WTC11 (cell line): ENCODE measurements at regions not wholly inside any gene's neighbourhood (a gene's known extent, or its start where the extent isn't known, plus 50 kb on each side); places are given as distances from the start of the nearest gene placed in this dataset.

Experiments used
- ATAC-seq: fragments of 200-7000 bp; cut with Tn5 transposase; 2 replicates; pipeline ENCODE4 v1.10.0; 2021; ENCODE audit warnings: mild to moderate bottlenecking, moderate library complexity
- CTCF ChIA-PET: fragments of 300-600 bp; sonication (Branson Sonifier 250); formaldehyde crosslinking; loops from one replicate; lab custom pipeline; 2021; ENCODE audit warnings: antibody characterized with exemption; lab: Charles Lee
- POLR2A ChIA-PET: fragments of 350-600 bp; sonication (Branson Sonifier 250); formaldehyde crosslinking; loops from one replicate; lab custom pipeline; 2021; ENCODE audit warnings: antibody characterized with exemption; lab: Charles Lee
- DNase-seq: peaks from one replicate; pipeline ENCODE4 v3.0.0; 2021; ENCODE audit warnings: low spot score
- H3K27ac Mint-ChIP-seq: 2 replicates; pipeline ENCODE4 v1.8.0; 2021; ENCODE audit warnings: mixed read lengths
- H3K27me3 Mint-ChIP-seq: 2 replicates; pipeline ENCODE4 v1.8.0; 2021; ENCODE audit warnings: low read depth, mild to moderate bottlenecking, moderate library complexity, mixed read lengths
- H3K36me3 Mint-ChIP-seq: 2 replicates; pipeline ENCODE4 v1.8.0; 2021; ENCODE audit warnings: mixed read lengths
- H3K4me1 Mint-ChIP-seq: 2 replicates; pipeline ENCODE4 v1.8.0; 2022; ENCODE audit warnings: mixed read lengths
- H3K4me3 Mint-ChIP-seq: 2 replicates; pipeline ENCODE4 v1.8.0; 2021; ENCODE audit warnings: mild to moderate bottlenecking, moderate library complexity, mixed read lengths
- H3K9me3 Mint-ChIP-seq: 2 replicates; pipeline ENCODE4 v1.8.0; 2021; ENCODE audit warnings: mixed read lengths
- ATF6 ChIP-seq: sonication (generic); formaldehyde crosslinking; IDR thresholded peaks from 2 replicates; pipeline ENCODE4 v1.8.1; 2023; ENCODE audit warnings: mild to moderate bottlenecking, missing genetic modification reagents
- CREB1 ChIP-seq: sonication (generic); formaldehyde crosslinking; IDR thresholded peaks from 2 replicates; pipeline ENCODE4 v1.8.0; 2023; ENCODE audit warnings: mild to moderate bottlenecking, missing genetic modification reagents
- CREM ChIP-seq: sonication (generic); formaldehyde crosslinking; IDR thresholded peaks from 2 replicates; pipeline ENCODE4 v1.8.1; 2022; ENCODE audit warnings: mild to moderate bottlenecking, missing genetic modification reagents, moderate library complexity
- EMX1 ChIP-seq: fragments of 250-450 bp; sonication (Bioruptor Pico); IDR thresholded peaks from 2 replicates; pipeline ENCODE4 v1.8.0; 2021; ENCODE audit warnings: mild to moderate bottlenecking
- ETV6 ChIP-seq: sonication (generic); formaldehyde crosslinking; IDR thresholded peaks from 2 replicates; pipeline ENCODE4 v1.8.1; 2022; ENCODE audit warnings: mild to moderate bottlenecking, missing genetic modification reagents
- GTF2I ChIP-seq: fragments of 250-450 bp; sonication (Bioruptor Pico); conservative IDR thresholded peaks from 2 replicates; pipeline ENCODE4 v1.4.0; 2021; ENCODE audit warnings: mild to moderate bottlenecking
- JAZF1 ChIP-seq: fragments of 250-450 bp; sonication (Bioruptor Pico); IDR thresholded peaks from 2 replicates; pipeline ENCODE4 v1.9.0; 2021; ENCODE audit warnings: moderate library complexity, mild to moderate bottlenecking, inconsistent platforms
- MYBL2 ChIP-seq: sonication (generic); formaldehyde crosslinking; IDR thresholded peaks from 2 replicates; pipeline ENCODE4 v1.8.1; 2023; ENCODE audit warnings: mild to moderate bottlenecking, moderate library complexity, missing genetic modification reagents
- NFATC4 ChIP-seq: fragments of 250-450 bp; sonication (Bioruptor Pico); IDR thresholded peaks from 2 replicates; pipeline ENCODE4 v1.9.0; 2021; ENCODE audit warnings: mild to moderate bottlenecking
- NFE2L1 ChIP-seq: sonication (generic); formaldehyde crosslinking; IDR thresholded peaks from 2 replicates; pipeline ENCODE4 v1.8.1; 2023; ENCODE audit warnings: missing genetic modification reagents
- PRDM15 ChIP-seq: sonication (generic); formaldehyde crosslinking; IDR thresholded peaks from 2 replicates; pipeline ENCODE4 v1.8.0; 2022; ENCODE audit warnings: missing genetic modification reagents
- RORB ChIP-seq: fragments of 250-450 bp; sonication (Bioruptor Pico); IDR thresholded peaks from 2 replicates; pipeline ENCODE4 v1.9.0; 2021; ENCODE audit warnings: mild to moderate bottlenecking
- TEAD1 ChIP-seq: sonication (generic); formaldehyde crosslinking; IDR thresholded peaks from 2 replicates; pipeline ENCODE4 v1.8.0; 2022; ENCODE audit warnings: mild to moderate bottlenecking, missing genetic modification reagents
- ZBTB21 ChIP-seq: sonication (generic); formaldehyde crosslinking; IDR thresholded peaks from 2 replicates; pipeline ENCODE4 v1.8.1; 2023; ENCODE audit warnings: mild to moderate bottlenecking, missing genetic modification reagents, borderline replicate concordance
- ZNF317 ChIP-seq: sonication (generic); formaldehyde crosslinking; IDR thresholded peaks from 2 replicates; pipeline ENCODE4 v1.8.1; 2023; ENCODE audit warnings: low read depth, mild to moderate bottlenecking, moderate library complexity, missing genetic modification reagents, borderline replicate concordance
- ZNF416 ChIP-seq: fragments of 250-450 bp; sonication (Bioruptor Pico); IDR thresholded peaks from 2 replicates; pipeline ENCODE4 v1.9.0; 2021; ENCODE audit warnings: mild to moderate bottlenecking, inconsistent platforms
- ZNF425 ChIP-seq: fragments of 250-450 bp; sonication (Bioruptor Pico); conservative IDR thresholded peaks from 2 replicates; pipeline ENCODE4 v1.9.0; 2021; ENCODE audit warnings: mild to moderate bottlenecking
- ZNF532 ChIP-seq: fragments of 250-450 bp; sonication (Bioruptor Pico); IDR thresholded peaks from 2 replicates; pipeline ENCODE4 v1.9.0; 2021; ENCODE audit warnings: mild to moderate bottlenecking, borderline replicate concordance
- TF ChIP-seq, protein P1 (sequence below): sonication (generic); formaldehyde crosslinking; IDR thresholded peaks from 2 replicates; pipeline ENCODE4 v1.8.1; 2023; ENCODE audit warnings: mild to moderate bottlenecking, missing genetic modification reagents, moderate library complexity
- TF ChIP-seq, protein P2 (sequence below): fragments of 250-450 bp; sonication (Bioruptor Pico); IDR thresholded peaks from 2 replicates; pipeline ENCODE4 v1.9.0; 2021; ENCODE audit warnings: moderate library complexity, mild to moderate bottlenecking, inconsistent platforms, borderline replicate concordance

DNA sequence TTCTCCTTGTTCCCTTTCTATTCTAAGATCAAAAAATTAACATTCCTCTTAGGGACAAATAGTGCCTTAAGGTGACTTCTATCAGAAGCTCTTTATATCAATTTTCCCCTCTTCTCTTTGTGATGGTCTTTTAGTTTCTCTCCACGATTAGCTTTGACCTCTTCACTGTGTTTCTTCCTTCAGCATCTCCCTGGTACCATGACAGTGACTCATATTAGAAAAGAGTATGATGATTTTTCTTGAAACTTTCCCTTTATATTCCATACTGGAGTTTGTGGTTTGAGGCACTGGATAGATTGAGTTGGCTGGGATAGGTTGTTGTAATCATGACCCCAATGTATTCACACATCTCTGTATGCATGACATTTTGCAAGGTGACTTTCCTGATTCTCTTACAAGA is 335.6 kb upstream of the GLI3 start (continued):
- TF ChIP-seq, protein P1, sequence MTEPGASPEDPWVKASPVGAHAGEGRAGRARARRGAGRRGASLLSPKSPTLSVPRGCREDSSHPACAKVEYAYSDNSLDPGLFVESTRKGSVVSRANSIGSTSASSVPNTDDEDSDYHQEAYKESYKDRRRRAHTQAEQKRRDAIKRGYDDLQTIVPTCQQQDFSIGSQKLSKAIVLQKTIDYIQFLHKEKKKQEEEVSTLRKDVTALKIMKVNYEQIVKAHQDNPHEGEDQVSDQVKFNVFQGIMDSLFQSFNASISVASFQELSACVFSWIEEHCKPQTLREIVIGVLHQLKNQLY (CRISPR knock-in tag), result no peak
- TF ChIP-seq ZNF532 (CRISPR knock-in tag) (no peak), CREM (CRISPR knock-in tag) (no peak)
- TF ChIP-seq, all 79 proteins: peak for 0

GRCh38 chr7:42572056-42572455 is 335.0 kb upstream of the GLI3 start:
- peaks cover 7% of the 10 kb centered on the region for H3K4me1 Mint-ChIP-seq
- CTCF ChIA-PET, result interaction anchor here (0.6 kb wide), 1 partner anchor 607 kb away, joined by 4 read pairs; no protein-coding TSS in a partner anchor
- peaks cover 29% of the 10 kb centered on the region for H3K9me3 Mint-ChIP-seq
- no peaks in the 10 kb centered on the region; the same call in 1 of the 2 replicates for H3K27me3 Mint-ChIP-seq
- no peak overlapping the region for H3K4me3 Mint-ChIP-seq
- DNase-seq, result no peak
- H3K36me3 Mint-ChIP-seq, result peaks cover 8% of the 10 kb centered on the region; the same call in 1 of the 2 replicates
- H3K27ac Mint-ChIP-seq, result no peak overlapping the region
- ATAC-seq, result no peak
- no peak for TF ChIP-seq PRDM15 (CRISPR knock-in tag)
- TF ChIP-seq NFE2L1 (CRISPR knock-in tag), result no peak
- TF ChIP-seq, protein P2, sequence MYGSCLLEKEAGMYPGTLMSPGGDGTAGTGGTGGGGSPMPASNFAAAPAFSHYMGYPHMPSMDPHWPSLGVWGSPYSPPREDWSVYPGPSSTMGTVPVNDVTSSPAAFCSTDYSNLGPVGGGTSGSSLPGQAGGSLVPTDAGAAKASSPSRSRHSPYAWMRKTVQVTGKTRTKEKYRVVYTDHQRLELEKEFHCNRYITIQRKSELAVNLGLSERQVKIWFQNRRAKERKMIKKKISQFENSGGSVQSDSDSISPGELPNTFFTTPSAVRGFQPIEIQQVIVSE (CRISPR knock-in tag), result no peak
- TF ChIP-seq ETV6 (CRISPR knock-in tag), result no peak
- POLR2A ChIA-PET, result no interaction called here

DNA sequence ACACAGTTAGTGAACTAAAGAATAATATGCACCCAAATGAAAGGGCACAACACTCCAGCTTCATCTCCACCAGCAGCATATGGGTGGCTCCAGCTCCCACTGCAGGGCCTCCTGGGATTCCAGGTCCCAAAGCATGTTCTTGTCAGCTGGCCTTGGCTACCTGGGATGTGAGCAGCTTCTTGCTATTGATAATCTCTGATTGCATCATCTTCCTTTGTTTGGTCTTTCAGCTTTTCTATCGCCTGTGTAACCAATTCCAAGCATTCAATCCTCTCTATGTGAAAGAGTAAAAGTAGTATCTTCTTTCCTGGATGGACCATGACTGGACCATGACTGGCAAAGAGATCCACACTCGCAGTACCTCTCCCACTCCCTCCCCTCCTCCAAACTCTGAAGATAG is 333.9 kb upstream of the GLI3 start:
- Mint-ChIP-seq H3K36me3 (peaks cover 8% of the 10 kb centered on the region; the same call in 1 of the 2 replicates), H3K4me3 (no peak overlapping the region), H3K27ac (no peak overlapping the region), H3K4me1 (peaks cover 9% of the 10 kb centered on the region), H3K9me3 (peaks cover 29% of the 10 kb centered on the region), H3K27me3 (no peaks in the 10 kb centered on the region; the same call in 1 of the 2 replicates)
- ChIA-PET POLR2A (no interaction called here), CTCF (no interaction called here)
- no peak for ATAC-seq
- no peak for DNase-seq
- TF ChIP-seq CREB1 (CRISPR knock-in tag), result no peak
- no peak for TF ChIP-seq NFE2L1 (CRISPR knock-in tag)
- TF ChIP-seq MYBL2, result no peak
- no peak for TF ChIP-seq ZNF317 (CRISPR knock-in tag)
- no peak for TF ChIP-seq ZNF425 (CRISPR knock-in tag)
- TF ChIP-seq ATF6 (CRISPR knock-in tag), result no peak
- no peak for TF ChIP-seq GTF2I (CRISPR knock-in tag)
- no peak for TF ChIP-seq NFATC4 (CRISPR knock-in tag)
- no peak for TF ChIP-seq ETV6 (CRISPR knock-in tag)
- TF ChIP-seq ZBTB21 (CRISPR knock-in tag), result no peak
- TF ChIP-seq EMX1 (CRISPR knock-in tag), result no peak
- TF ChIP-seq ZNF416, result no peak
- TF ChIP-seq RORB (CRISPR knock-in tag), result no peak
- no peak for TF ChIP-seq TEAD1 (CRISPR knock-in tag)
- TF ChIP-seq JAZF1 (CRISPR knock-in tag), result no peak
